SH-SY5Y (cell line): ENCODE measurements at regions not wholly inside any gene's neighbourhood (a gene's known extent, or its start where the extent isn't known, plus 50 kb on each side); places are given as distances from the start of the nearest gene placed in this dataset.

Experiments
- GATA2 ChIP-seq: IDR thresholded peaks from 2 replicates; pipeline ENCODE4 v1.6.1; 2011; ENCODE audit warnings: mild to moderate bottlenecking, low read depth, low read length
- GATA3 ChIP-seq: IDR thresholded peaks from 2 replicates; pipeline ENCODE4 v1.6.1; 2011; ENCODE audit warnings: low read depth, mild to moderate bottlenecking, low read length, moderate library complexity

- TF ChIP-seq GATA2: no peak
- TF ChIP-seq GATA3: no peak
These were observed 100.9 kb upstream of the MARCKS start for GRCh38 chr6:113756290-113756665.
